Suprapubic skin (tissue), 4 donors: ENCODE measurements at regions not wholly inside any gene's neighbourhood (a gene's known extent, or its start where the extent isn't known, plus 50 kb on each side); places are given as distances from the start of the nearest gene placed in this dataset.

Experiments
- EP300 ChIP-seq: sonication (generic); formaldehyde crosslinking; IDR thresholded peaks from one replicate; pipeline ENCODE4 v1.6.1; 2017; ENCODE audit warnings: antibody characterized with exemption
- POLR2A ChIP-seq, 2 donors: fragments of 450-650 bp; IDR thresholded peaks; one replicate each; pipeline ENCODE4 v1.6.1; 2017; ENCODE audit warnings: antibody characterized with exemption in 2 of 2, mild to moderate bottlenecking in 2 of 2, moderate library complexity in 2 of 2
- POLR2AphosphoS5 ChIP-seq, 3 donors: sonication (generic); formaldehyde crosslinking; IDR thresholded peaks; one replicate each; pipeline ENCODE4 v1.6.1; 2017; ENCODE audit warnings: antibody characterized with exemption in 3 of 3
- TF ChIP-seq, protein P1 (sequence below), 2 donors: fragments of 200-600 bp in 1 of 2; fragments of 450-650 bp in 1 of 2; sonication (generic) in 1 of 2; IDR thresholded peaks; one replicate each; pipeline ENCODE4 v1.5.1; 2016 to 2019; ENCODE audit warnings: antibody characterized with exemption in 2 of 2, mild to moderate bottlenecking in 1 of 2, moderate library complexity in 1 of 2

DNA sequence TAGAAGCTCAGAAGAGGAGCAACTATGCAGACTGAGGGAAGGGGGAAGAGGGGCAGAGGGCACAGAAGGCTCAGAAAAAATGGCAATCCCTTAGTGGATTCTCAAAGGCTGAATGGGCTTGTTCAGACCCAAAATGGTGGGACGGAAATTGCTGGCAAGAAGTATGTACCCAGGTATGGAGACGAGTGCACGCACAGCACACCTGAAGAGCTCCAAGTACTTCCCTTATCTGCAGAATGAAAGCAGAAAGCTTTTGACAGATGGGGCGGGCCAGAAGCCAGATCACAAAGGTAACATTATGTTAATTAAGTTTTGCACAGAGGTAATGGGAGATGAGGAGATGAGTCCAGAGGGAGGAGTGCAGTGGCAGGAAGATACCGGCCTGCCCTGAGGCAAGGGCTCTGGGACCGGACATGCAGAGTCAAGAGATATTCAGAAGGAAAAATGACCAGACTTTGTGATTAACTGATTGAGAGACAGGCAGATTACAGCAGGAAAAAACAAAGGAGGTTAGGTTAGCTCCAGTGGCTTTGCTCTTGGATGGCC, 138.1 kb upstream of the PIK3R1 start:
- TF ChIP-seq, protein P1, sequence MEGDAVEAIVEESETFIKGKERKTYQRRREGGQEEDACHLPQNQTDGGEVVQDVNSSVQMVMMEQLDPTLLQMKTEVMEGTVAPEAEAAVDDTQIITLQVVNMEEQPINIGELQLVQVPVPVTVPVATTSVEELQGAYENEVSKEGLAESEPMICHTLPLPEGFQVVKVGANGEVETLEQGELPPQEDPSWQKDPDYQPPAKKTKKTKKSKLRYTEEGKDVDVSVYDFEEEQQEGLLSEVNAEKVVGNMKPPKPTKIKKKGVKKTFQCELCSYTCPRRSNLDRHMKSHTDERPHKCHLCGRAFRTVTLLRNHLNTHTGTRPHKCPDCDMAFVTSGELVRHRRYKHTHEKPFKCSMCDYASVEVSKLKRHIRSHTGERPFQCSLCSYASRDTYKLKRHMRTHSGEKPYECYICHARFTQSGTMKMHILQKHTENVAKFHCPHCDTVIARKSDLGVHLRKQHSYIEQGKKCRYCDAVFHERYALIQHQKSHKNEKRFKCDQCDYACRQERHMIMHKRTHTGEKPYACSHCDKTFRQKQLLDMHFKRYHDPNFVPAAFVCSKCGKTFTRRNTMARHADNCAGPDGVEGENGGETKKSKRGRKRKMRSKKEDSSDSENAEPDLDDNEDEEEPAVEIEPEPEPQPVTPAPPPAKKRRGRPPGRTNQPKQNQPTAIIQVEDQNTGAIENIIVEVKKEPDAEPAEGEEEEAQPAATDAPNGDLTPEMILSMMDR (IDR thresholded peaks at IDR 0.05): no peak
- TF ChIP-seq POLR2A (IDR thresholded peaks at IDR 0.05): no peak
- TF ChIP-seq POLR2AphosphoS5 (IDR thresholded peaks at IDR 0.05): no peak
- no peak for TF ChIP-seq EP300
